ENCODE measurements at regions not wholly inside any gene's neighbourhood (a gene's known extent, or its start where the extent isn't known, plus 50 kb on each side); places are given as distances from the start of the nearest gene placed in this dataset.

DNA sequence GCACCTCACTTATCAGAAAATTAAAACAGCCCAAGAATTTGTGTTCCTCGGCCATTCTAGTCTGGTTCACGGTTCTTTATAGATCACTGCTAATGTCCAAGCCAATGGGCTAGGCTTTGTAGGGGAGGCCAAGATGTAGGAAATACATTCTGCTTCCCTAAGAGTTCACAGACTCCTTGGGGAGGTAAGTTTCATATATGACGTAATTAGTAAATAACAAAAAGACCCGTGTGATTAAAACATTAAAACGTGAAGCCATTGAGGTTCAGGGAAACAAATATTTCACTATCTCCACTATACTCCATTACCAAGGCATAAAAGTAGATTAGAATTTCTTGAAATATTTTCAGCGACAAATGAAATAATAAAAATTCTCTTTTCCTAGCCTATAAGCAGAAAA is 272.5 kb upstream of the KLHL29 start:
- DNase-seq (ENCODE audit: extremely low read depth, low read depth): no peak
- TF ChIP-seq, protein P1, sequence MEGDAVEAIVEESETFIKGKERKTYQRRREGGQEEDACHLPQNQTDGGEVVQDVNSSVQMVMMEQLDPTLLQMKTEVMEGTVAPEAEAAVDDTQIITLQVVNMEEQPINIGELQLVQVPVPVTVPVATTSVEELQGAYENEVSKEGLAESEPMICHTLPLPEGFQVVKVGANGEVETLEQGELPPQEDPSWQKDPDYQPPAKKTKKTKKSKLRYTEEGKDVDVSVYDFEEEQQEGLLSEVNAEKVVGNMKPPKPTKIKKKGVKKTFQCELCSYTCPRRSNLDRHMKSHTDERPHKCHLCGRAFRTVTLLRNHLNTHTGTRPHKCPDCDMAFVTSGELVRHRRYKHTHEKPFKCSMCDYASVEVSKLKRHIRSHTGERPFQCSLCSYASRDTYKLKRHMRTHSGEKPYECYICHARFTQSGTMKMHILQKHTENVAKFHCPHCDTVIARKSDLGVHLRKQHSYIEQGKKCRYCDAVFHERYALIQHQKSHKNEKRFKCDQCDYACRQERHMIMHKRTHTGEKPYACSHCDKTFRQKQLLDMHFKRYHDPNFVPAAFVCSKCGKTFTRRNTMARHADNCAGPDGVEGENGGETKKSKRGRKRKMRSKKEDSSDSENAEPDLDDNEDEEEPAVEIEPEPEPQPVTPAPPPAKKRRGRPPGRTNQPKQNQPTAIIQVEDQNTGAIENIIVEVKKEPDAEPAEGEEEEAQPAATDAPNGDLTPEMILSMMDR (IDR thresholded peaks at IDR 0.05; ENCODE audit: low read depth, low read length): no peak

- DNase-seq (ENCODE audit: extremely low read depth, low read depth): no peak
- TF ChIP-seq, protein P1 (IDR thresholded peaks at IDR 0.05; ENCODE audit: low read depth, low read length): no peak
Observed at GRCh38 chr2:23114299-23114698, 270.7 kb upstream of the KLHL29 start.

GRCh38 chr2:23118313-23118712 is 266.7 kb upstream of the KLHL29 start:
- TF ChIP-seq, protein P1 (IDR thresholded peaks at IDR 0.05; ENCODE audit: low read depth, low read length): no peak
- DNase-seq (ENCODE audit: extremely low read depth, low read depth): no peak

DNA sequence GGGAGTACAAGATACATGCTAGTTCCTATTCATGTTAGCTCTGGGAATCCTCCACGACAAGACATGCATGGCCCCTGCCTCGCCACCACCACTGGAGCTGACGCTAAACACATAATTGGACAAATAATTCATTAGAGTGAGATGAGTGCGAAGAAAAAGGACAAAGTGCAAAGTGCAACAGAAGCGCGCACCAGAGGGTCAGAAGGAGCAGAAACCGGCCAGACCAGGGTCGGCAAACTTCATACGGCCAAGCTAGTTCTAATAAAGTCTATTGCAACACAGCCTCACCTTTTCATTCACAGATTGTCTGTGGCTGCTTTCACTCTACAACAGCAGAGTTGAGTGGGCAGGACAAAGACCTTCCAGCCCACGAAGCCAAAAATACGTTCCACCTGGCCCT is 266.1 kb upstream of the KLHL29 start:
- no peak for DNase-seq (ENCODE audit: extremely low read depth, low read depth)
- TF ChIP-seq, protein P1 (IDR thresholded peaks at IDR 0.05; ENCODE audit: low read depth, low read length): no peak

DNA sequence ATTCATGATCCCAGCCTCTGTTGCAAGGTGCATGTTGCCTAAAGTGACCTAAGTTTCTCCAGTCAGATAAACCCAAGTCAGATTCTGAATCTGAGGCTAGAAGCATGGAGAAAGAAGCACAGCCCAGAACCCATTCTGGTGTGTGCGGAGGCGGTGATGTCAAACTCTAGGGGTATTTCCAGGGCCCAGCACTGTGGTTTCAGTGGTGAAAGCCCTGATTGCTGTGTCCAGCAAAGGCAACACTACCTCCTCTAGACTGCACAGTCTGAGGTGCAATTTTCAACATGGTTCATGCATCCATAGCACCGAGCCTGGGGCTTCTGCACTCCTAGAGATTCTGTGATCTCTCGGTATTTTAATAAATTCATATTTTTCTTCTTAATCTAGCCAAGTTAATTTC is 264.8 kb upstream of the KLHL29 start:
- DNase-seq (ENCODE audit: extremely low read depth, low read depth): no peak
- TF ChIP-seq, protein P1 (IDR thresholded peaks at IDR 0.05; ENCODE audit: low read depth, low read length): no peak

DNA sequence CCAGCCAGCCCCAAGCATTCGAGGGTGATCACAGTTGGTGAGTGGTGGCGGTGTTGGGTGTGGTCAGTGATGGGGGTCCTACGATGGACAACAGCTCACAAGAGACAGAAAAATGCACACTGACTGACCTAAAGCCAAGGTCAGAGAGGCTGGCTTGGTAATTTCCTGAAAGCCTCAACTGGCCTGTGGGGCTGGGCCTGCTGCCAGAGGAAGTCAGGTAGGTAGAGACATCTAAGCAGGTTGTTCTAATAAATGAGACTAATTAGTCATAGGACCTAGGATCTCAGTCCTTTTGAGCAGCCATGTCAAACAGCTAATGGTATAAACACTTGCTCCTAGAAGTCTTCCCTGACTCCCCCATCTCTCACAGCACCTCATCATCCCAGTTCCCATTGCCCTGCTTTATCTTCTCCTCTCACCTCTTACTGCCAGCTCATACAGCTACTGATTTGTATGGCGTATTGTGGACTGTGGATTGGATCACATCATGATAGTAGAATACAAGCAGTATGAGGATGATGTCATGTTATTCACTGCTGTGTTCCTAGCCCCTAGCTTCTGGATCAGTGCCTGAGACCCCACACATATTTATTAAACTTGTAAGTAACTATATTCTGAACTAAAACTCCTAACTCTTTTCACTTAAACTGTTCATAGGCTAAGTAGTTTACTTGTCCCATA is 262.9 kb upstream of the KLHL29 start:
- TF ChIP-seq, protein P1 (IDR thresholded peaks at IDR 0.05; ENCODE audit: low read depth, low read length): no peak
- no peak for DNase-seq (ENCODE audit: extremely low read depth, low read depth)

- no peak for DNase-seq (ENCODE audit: extremely low read depth, low read depth)
- TF ChIP-seq, protein P1 (IDR thresholded peaks at IDR 0.05; ENCODE audit: low read depth, low read length): no peak
Observed at GRCh38 chr2:23122681-23123215, 262.2 kb upstream of the KLHL29 start.
